IMR-90 (cell line): ENCODE measurements at regions not wholly inside any gene's neighbourhood (a gene's known extent, or its start where the extent isn't known, plus 50 kb on each side); places are given as distances from the start of the nearest gene placed in this dataset.

Experiments used
- ATAC-seq: fragments of 200-7000 bp; cut with Tn5 transposase; 2 replicates; pipeline ENCODE4 v1.9.1; 2020; ENCODE audit warnings: low read depth, mild to moderate bottlenecking, moderate library complexity
- BruUV-seq: library from RNA; stranded (reverse); fragments of 400-500 nt; replicated peaks from 2 replicates; lab custom pipeline; 2021; lab: Mats Ljungman, UMichigan
- CTCF ChIA-PET: fragments of 300-600 bp; formaldehyde crosslinking; extraction: SDS; loops from one replicate; lab custom pipeline; 2021; ENCODE audit warnings: antibody characterized with exemption; lab: Yijun Ruan, JAX
- POLR2A ChIA-PET: fragments of 300-600 bp; sonication (Branson Sonifier 250); formaldehyde crosslinking; loops from one replicate; lab custom pipeline; 2022; ENCODE audit warnings: antibody characterized with exemption; ENCODE audit not compliant: unreplicated experiment; lab: Charles Lee
- DNase-seq: peaks from one replicate; pipeline ENCODE4 v3.0.0; 2013
- H2AFZ ChIP-seq: replicated peaks from 2 replicates; pipeline ENCODE3; 2013; ENCODE audit warnings: low read length, mild to moderate bottlenecking; ENCODE audit not compliant: poor library complexity
- H2AK5ac ChIP-seq: 2 replicates; pipeline ENCODE4 v1.6.1; 2013; ENCODE audit warnings: low read depth, low read length, inconsistent platforms
- H2AK9ac ChIP-seq: replicated peaks from 2 replicates; pipeline ENCODE3; 2013; ENCODE audit warnings: mild to moderate bottlenecking, low read depth, low read length, moderate library complexity; ENCODE audit not compliant: poor library complexity
- H2BK120ac ChIP-seq: 2 replicates; pipeline ENCODE4 v1.6.1; 2013; ENCODE audit warnings: low read depth, low read length, inconsistent platforms
- H2BK15ac ChIP-seq: 3 replicates; pipeline ENCODE4 v1.6.1; 2013; ENCODE audit warnings: low read depth, low read length, inconsistent platforms
- H2BK20ac ChIP-seq: 2 replicates; pipeline ENCODE4 v1.6.1; 2013; ENCODE audit warnings: low read depth, mild to moderate bottlenecking, inconsistent platforms, low read length, moderate library complexity
- H2BK5ac ChIP-seq: 2 replicates; pipeline ENCODE4 v1.6.1; 2013; ENCODE audit warnings: mild to moderate bottlenecking, low read depth, low read length, inconsistent platforms; ENCODE audit not compliant: poor library complexity, severe bottlenecking
- H3K14ac ChIP-seq: replicated peaks from 2 replicates; pipeline ENCODE4 v1.6.1; 2013; ENCODE audit warnings: low read depth, low read length, inconsistent platforms
- H3K18ac ChIP-seq: 2 replicates; pipeline ENCODE4 v1.6.1; 2013; ENCODE audit warnings: low read depth, low read length, control low read depth
- H3K23ac ChIP-seq: 2 replicates; pipeline ENCODE4 v1.6.1; 2013; ENCODE audit warnings: low read depth, low read length, inconsistent platforms
- H3K27ac ChIP-seq: 2 replicates; pipeline ENCODE4 v1.5.1; 2013; ENCODE audit warnings: mild to moderate bottlenecking, control low read depth, low read length; ENCODE audit not compliant: insufficient read depth
- H3K27me3 ChIP-seq: 2 replicates; pipeline ENCODE4 v1.6.1; 2013; ENCODE audit warnings: low read length; ENCODE audit not compliant: control insufficient read depth, insufficient read depth
- H3K36me3 ChIP-seq: 2 replicates; pipeline ENCODE4 v1.6.1; 2013; ENCODE audit warnings: low read length, mixed read lengths; ENCODE audit not compliant: control insufficient read depth, insufficient read depth
- H3K4ac ChIP-seq: 2 replicates; pipeline ENCODE4 v1.6.1; 2013; ENCODE audit warnings: low read depth, low read length, inconsistent platforms
- H3K4me1 ChIP-seq: 2 replicates; pipeline ENCODE4 v1.6.1; 2013; ENCODE audit warnings: low read length, mixed read lengths; ENCODE audit not compliant: control insufficient read depth, insufficient read depth
- H3K4me2 ChIP-seq: 2 replicates; pipeline ENCODE4 v1.6.1; 2013; ENCODE audit warnings: low read depth, mild to moderate bottlenecking, control low read depth, low read length, moderate library complexity
- H3K4me3 ChIP-seq: 2 replicates; pipeline ENCODE4 v1.5.1; 2013; ENCODE audit warnings: low read depth, mild to moderate bottlenecking, control low read depth, low read length, moderate library complexity; ENCODE audit not compliant: insufficient read depth
- H3K56ac ChIP-seq: 2 replicates; pipeline ENCODE4 v1.6.1; 2013; ENCODE audit warnings: low read length, inconsistent platforms; ENCODE audit not compliant: insufficient read depth; ENCODE audit errors: extremely low read depth
- H3K79me1 ChIP-seq, 2 experiments: 2 replicates each; pipeline ENCODE4 v1.6.1; 2013; ENCODE audit warnings: low read length in 2 of 2, inconsistent platforms in 1 of 2, low read depth in 1 of 2
- H3K9ac ChIP-seq: 2 replicates; pipeline ENCODE4 v1.6.1; 2013; ENCODE audit warnings: low read depth, low read length, control low read depth
- H3K9me1 ChIP-seq: 2 replicates; pipeline ENCODE4 v1.6.1; 2013; ENCODE audit warnings: low read length, inconsistent platforms; ENCODE audit not compliant: insufficient read depth
- H3K9me3 ChIP-seq: 2 replicates; pipeline ENCODE4 v1.6.1; 2013; ENCODE audit warnings: low read length; ENCODE audit not compliant: control insufficient read depth, insufficient read depth
- H4K20me1 ChIP-seq: 2 replicates; pipeline ENCODE4 v1.6.1; 2013; ENCODE audit warnings: low read length, inconsistent platforms; ENCODE audit not compliant: insufficient read depth
- H4K5ac ChIP-seq: 2 replicates; pipeline ENCODE4 v1.6.1; 2013; ENCODE audit warnings: mild to moderate bottlenecking, low read depth, low read length, control low read depth
- H4K8ac ChIP-seq, 2 experiments: 2 replicates each; pipeline ENCODE4 v1.6.1; 2013; ENCODE audit warnings: low read depth in 2 of 2, low read length in 2 of 2, control low read depth in 1 of 2, inconsistent platforms in 1 of 2
- H4K91ac ChIP-seq: 2 replicates; pipeline ENCODE4 v1.6.1; 2013; ENCODE audit warnings: low read depth, low read length, inconsistent platforms; ENCODE audit not compliant: insufficient read depth
- BHLHE40 ChIP-seq: fragments of 150-350 bp; IDR thresholded peaks from 2 replicates; pipeline ENCODE4 v1.6.1; 2016; ENCODE audit warnings: mild to moderate bottlenecking, low read depth, low read length
- CEBPB ChIP-seq: IDR thresholded peaks from 2 replicates; pipeline ENCODE4 v1.6.1; 2012; ENCODE audit warnings: low read depth, low read length, improper control_type of control experiment
- CHD1 ChIP-seq: IDR thresholded peaks from 2 replicates; pipeline ENCODE4 v1.6.1; 2012; ENCODE audit warnings: low read depth, low read length, improper control_type of control experiment
- ELK1 ChIP-seq: fragments of 150-350 bp; IDR thresholded peaks from 2 replicates; pipeline ENCODE4 v1.6.1; 2016; ENCODE audit warnings: low read depth, mild to moderate bottlenecking, low read length, moderate library complexity, borderline replicate concordance
- FOS ChIP-seq: fragments of 150-350 bp; IDR thresholded peaks from 2 replicates; pipeline ENCODE4 v1.6.1; 2016; ENCODE audit warnings: low read depth, low read length
- MAFK ChIP-seq: IDR thresholded peaks from 2 replicates; pipeline ENCODE4 v1.6.1; 2012; ENCODE audit warnings: low read depth, low read length, improper control_type of control experiment
- MAZ ChIP-seq: IDR thresholded peaks from 2 replicates; pipeline ENCODE4 v1.6.1; 2012; ENCODE audit warnings: low read depth, mild to moderate bottlenecking, low read length, improper control_type of control experiment, moderate library complexity, borderline replicate concordance
- MXI1 ChIP-seq: IDR thresholded peaks from 2 replicates; pipeline ENCODE4 v1.6.1; 2012; ENCODE audit warnings: low read depth, mild to moderate bottlenecking, low read length, moderate library complexity, borderline replicate concordance
- NFE2L2 ChIP-seq: fragments of 150-350 bp; IDR thresholded peaks from 2 replicates; pipeline ENCODE4 v1.6.1; 2016; ENCODE audit warnings: low read depth, mild to moderate bottlenecking, low read length
- POLR2A ChIP-seq: IDR thresholded peaks from 2 replicates; pipeline ENCODE4 v1.6.1; 2012; ENCODE audit warnings: mild to moderate bottlenecking, low read depth, low read length
- RAD21 ChIP-seq: IDR thresholded peaks from 2 replicates; pipeline ENCODE4 v1.6.1; 2012; ENCODE audit warnings: low read length, improper control_type of control experiment
- RCOR1 ChIP-seq: IDR thresholded peaks from 2 replicates; pipeline ENCODE4 v1.6.1; 2012; ENCODE audit warnings: mild to moderate bottlenecking, low read length, improper control_type of control experiment; ENCODE audit not compliant: insufficient replicate concordance
- RFX5 ChIP-seq: IDR thresholded peaks from 2 replicates; pipeline ENCODE4 v1.8.0; 2012; ENCODE audit warnings: low read depth, mild to moderate bottlenecking, low read length, moderate library complexity
- SMC3 ChIP-seq: fragments of 150-350 bp; IDR thresholded peaks from 2 replicates; pipeline ENCODE4 v1.6.1; 2016; ENCODE audit warnings: low read depth, mild to moderate bottlenecking, antibody characterized with exemption, low read length, moderate library complexity
- WGBS, 2 experiments: methylation state at CpG; one replicate each; pipeline versions ENCODE4 v1.1.5 to v1.1.7; 2013; ENCODE audit warnings: missing lambda C conversion rate in 2 of 2; ENCODE audit not compliant: insufficient read length in 1 of 2; ENCODE audit errors: extremely low coverage in 2 of 2; 5-methylcytosine and 5-hydroxymethylcytosine counted together
- dilution Hi-C: fragments of 300-500 bp; cut with HindIII; formaldehyde crosslinking; loops from one replicate; pipeline ENCODE4 v1.14.3; 2018; ENCODE audit warnings: low sequenced_read_pairs; ENCODE audit not compliant: unreplicated experiment
- in situ Hi-C: fragments of 300-500 bp; cut with MboI; formaldehyde crosslinking; loops from 3 replicates; pipeline ENCODE4 v1.14.3; 2019; ENCODE audit warnings: low sequenced_read_pairs, inconsistent platforms, mixed read lengths
- intact Hi-C: fragments of 100-400 bp; cut with micrococcal nuclease; formaldehyde crosslinking; loops from 2 replicates; pipeline ENCODE4 v1.10.0; 2022
- TF ChIP-seq, protein P1 (sequence below): fragments of 150-350 bp; IDR thresholded peaks from 2 replicates; pipeline ENCODE4 v1.6.1; 2017; ENCODE audit warnings: mild to moderate bottlenecking, antibody characterized with exemption, low read length, low read depth
- TF ChIP-seq, protein P2 (sequence below): conservative IDR thresholded peaks from 2 replicates; pipeline ENCODE4 v1.5.1; 2012; ENCODE audit warnings: mild to moderate bottlenecking, low read depth, low read length, improper control_type of control experiment

- H2AFZ ChIP-seq, result no peak overlapping the region
- in situ Hi-C loops, result no loop called here
- 51% methylated on average over 5 of the region's 11 CpGs; no CpG with 5 or more reads in 1 of the 2 experiments for WGBS, 2 experiments
These were observed 259.0 kb upstream of the IRX1 start for GRCh38 chr5:3336666-3337065.

More at GRCh38 chr5:3336666-3337065, 259.0 kb upstream of the IRX1 start:
- Histone ChIP-seq H3K14ac (no peak overlapping the region), H2BK5ac (no peak overlapping the region), H4K5ac (no peak overlapping the region), H3K9me1 (no peaks in the 10 kb centered on the region), H4K20me1 (no peaks in the 10 kb centered on the region), H3K18ac (no peak overlapping the region), H3K23ac (no peak overlapping the region), H2AK5ac (no peak overlapping the region), H4K91ac (no peak overlapping the region), H3K27ac (no peak overlapping the region), H3K4ac (no peak overlapping the region), H2BK15ac (no peak overlapping the region), H3K4me1 (no peaks in the 10 kb centered on the region), H3K9ac (no peak overlapping the region), H3K56ac (no peak overlapping the region), H2BK20ac (no peak overlapping the region), H2BK120ac (no peak overlapping the region), H3K9me3 (peaks cover 42% of the 10 kb centered on the region), H3K27me3 (no peaks in the 10 kb centered on the region), H2AK9ac (no peak overlapping the region), H3K36me3 (no peaks in the 10 kb centered on the region), H4K8ac (no peak overlapping the region), H3K79me1 (no peaks in the 10 kb centered on the region), H3K4me2 (no peak overlapping the region), H3K4me3 (no peak overlapping the region)
- ChIA-PET CTCF (no interaction called here), POLR2A (no interaction called here)
- no peak for ATAC-seq
- no TSS peak for BruUV-seq
- DNase-seq, result no peak
- TF ChIP-seq MAFK (no peak), CHD1 (no peak), NFE2L2 (no peak), SMC3 (no peak), FOS (no peak), RCOR1 (no peak), BHLHE40 (no peak), MAZ (no peak), RFX5 (no peak), ELK1 (no peak), CEBPB (no peak), POLR2A (no peak), MXI1 (no peak), RAD21 (no peak)
- TF ChIP-seq, protein P1, sequence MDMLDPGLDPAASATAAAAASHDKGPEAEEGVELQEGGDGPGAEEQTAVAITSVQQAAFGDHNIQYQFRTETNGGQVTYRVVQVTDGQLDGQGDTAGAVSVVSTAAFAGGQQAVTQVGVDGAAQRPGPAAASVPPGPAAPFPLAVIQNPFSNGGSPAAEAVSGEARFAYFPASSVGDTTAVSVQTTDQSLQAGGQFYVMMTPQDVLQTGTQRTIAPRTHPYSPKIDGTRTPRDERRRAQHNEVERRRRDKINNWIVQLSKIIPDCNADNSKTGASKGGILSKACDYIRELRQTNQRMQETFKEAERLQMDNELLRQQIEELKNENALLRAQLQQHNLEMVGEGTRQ, result no peak
- TF ChIP-seq, protein P2, sequence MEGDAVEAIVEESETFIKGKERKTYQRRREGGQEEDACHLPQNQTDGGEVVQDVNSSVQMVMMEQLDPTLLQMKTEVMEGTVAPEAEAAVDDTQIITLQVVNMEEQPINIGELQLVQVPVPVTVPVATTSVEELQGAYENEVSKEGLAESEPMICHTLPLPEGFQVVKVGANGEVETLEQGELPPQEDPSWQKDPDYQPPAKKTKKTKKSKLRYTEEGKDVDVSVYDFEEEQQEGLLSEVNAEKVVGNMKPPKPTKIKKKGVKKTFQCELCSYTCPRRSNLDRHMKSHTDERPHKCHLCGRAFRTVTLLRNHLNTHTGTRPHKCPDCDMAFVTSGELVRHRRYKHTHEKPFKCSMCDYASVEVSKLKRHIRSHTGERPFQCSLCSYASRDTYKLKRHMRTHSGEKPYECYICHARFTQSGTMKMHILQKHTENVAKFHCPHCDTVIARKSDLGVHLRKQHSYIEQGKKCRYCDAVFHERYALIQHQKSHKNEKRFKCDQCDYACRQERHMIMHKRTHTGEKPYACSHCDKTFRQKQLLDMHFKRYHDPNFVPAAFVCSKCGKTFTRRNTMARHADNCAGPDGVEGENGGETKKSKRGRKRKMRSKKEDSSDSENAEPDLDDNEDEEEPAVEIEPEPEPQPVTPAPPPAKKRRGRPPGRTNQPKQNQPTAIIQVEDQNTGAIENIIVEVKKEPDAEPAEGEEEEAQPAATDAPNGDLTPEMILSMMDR, result no peak
- intact Hi-C loops (no loop called here), dilution Hi-C loops (no loop called here)
